SIG-M5 treated with dmso at 0.1 percent for 504 hours (cell line): ENCODE measurements at regions not wholly inside any gene's neighbourhood (a gene's known extent, or its start where the extent isn't known, plus 50 kb on each side); places are given as distances from the start of the nearest gene placed in this dataset.
A peak's percentile ranks its signal among the peaks of the same experiment; 100 is the strongest.

Experiments
- DNase-seq: peaks from one replicate; lab custom pipeline; 2025; ENCODE audit not compliant: unreplicated experiment; lab: John Stamatoyannopoulos, UW

- no peak for DNase-seq
Measured at GRCh38 chr1:29470087-29470787, 233.9 kb downstream of the PTPRU start.

GRCh38 chr1:29469457-29469856, 233.1 kb downstream of the PTPRU start:
- DNase-seq, result no peak

GRCh38 chr1:29467989-29468900, 231.9 kb downstream of the PTPRU start:
- DNase-seq, result no peak

- no peak for DNase-seq
Measured at GRCh38 chr1:29466258-29466657, 229.9 kb downstream of the PTPRU start.

GRCh38 chr1:29465755-29466154, 229.4 kb downstream of the PTPRU start:
- no peak for DNase-seq

GRCh38 chr1:29462096-29462495, 225.8 kb downstream of the PTPRU start:
- DNase-seq, result no peak

GRCh38 chr1:29461115-29461739, 224.9 kb downstream of the PTPRU start:
- DNase-seq, result no peak

- no peak for DNase-seq
Measured at GRCh38 chr1:29460694-29461093, 224.4 kb downstream of the PTPRU start.

- no peak for DNase-seq
Measured at GRCh38 chr1:29460041-29460610, 223.8 kb downstream of the PTPRU start.

- no peak for DNase-seq
Measured at GRCh38 chr1:29459620-29459945, 223.3 kb downstream of the PTPRU start.

- no peak for DNase-seq
Measured at GRCh38 chr1:29458737-29459619, 222.7 kb downstream of the PTPRU start.

- no peak for DNase-seq
Measured at GRCh38 chr1:29457496-29458368, 221.4 kb downstream of the PTPRU start.

- DNase-seq, result no peak
Measured at GRCh38 chr1:29456685-29457435, 220.5 kb downstream of the PTPRU start.

GRCh38 chr1:29455781-29456180, 219.5 kb downstream of the PTPRU start:
- DNase-seq, result no peak

- no peak for DNase-seq
Measured at GRCh38 chr1:29454616-29455380, 218.5 kb downstream of the PTPRU start.

- DNase-seq, result peak; percentile 62
Measured at GRCh38 chr1:29453502-29454240, 217.3 kb downstream of the PTPRU start.

- no peak for DNase-seq
Measured at GRCh38 chr1:29452463-29453230, 216.3 kb downstream of the PTPRU start.
